IMR-90 (cell line): ENCODE measurements at regions not wholly inside any gene's neighbourhood (a gene's known extent, or its start where the extent isn't known, plus 50 kb on each side); places are given as distances from the start of the nearest gene placed in this dataset.

ENCODE experiments used
- ATAC-seq: fragments of 200-7000 bp; cut with Tn5 transposase; 2 replicates; pipeline ENCODE4 v1.9.1; 2020; ENCODE audit warnings: low read depth, mild to moderate bottlenecking, moderate library complexity
- BruUV-seq: library from RNA; stranded (reverse); fragments of 400-500 nt; replicated peaks from 2 replicates; lab custom pipeline; 2021; lab: Mats Ljungman, UMichigan
- CTCF ChIA-PET: fragments of 300-600 bp; formaldehyde crosslinking; extraction: SDS; loops from one replicate; lab custom pipeline; 2021; ENCODE audit warnings: antibody characterized with exemption; lab: Yijun Ruan, JAX
- POLR2A ChIA-PET: fragments of 300-600 bp; sonication (Branson Sonifier 250); formaldehyde crosslinking; loops from one replicate; lab custom pipeline; 2022; ENCODE audit warnings: antibody characterized with exemption; ENCODE audit not compliant: unreplicated experiment; lab: Charles Lee
- DNase-seq: peaks from one replicate; pipeline ENCODE4 v3.0.0; 2013
- H2AFZ ChIP-seq: replicated peaks from 2 replicates; pipeline ENCODE3; 2013; ENCODE audit warnings: low read length, mild to moderate bottlenecking; ENCODE audit not compliant: poor library complexity
- H2AK5ac ChIP-seq: 2 replicates; pipeline ENCODE4 v1.6.1; 2013; ENCODE audit warnings: low read depth, low read length, inconsistent platforms
- H2AK9ac ChIP-seq: replicated peaks from 2 replicates; pipeline ENCODE3; 2013; ENCODE audit warnings: mild to moderate bottlenecking, low read depth, low read length, moderate library complexity; ENCODE audit not compliant: poor library complexity
- H2BK120ac ChIP-seq: 2 replicates; pipeline ENCODE4 v1.6.1; 2013; ENCODE audit warnings: low read depth, low read length, inconsistent platforms
- H2BK15ac ChIP-seq: 3 replicates; pipeline ENCODE4 v1.6.1; 2013; ENCODE audit warnings: low read depth, low read length, inconsistent platforms
- H2BK20ac ChIP-seq: 2 replicates; pipeline ENCODE4 v1.6.1; 2013; ENCODE audit warnings: low read depth, mild to moderate bottlenecking, inconsistent platforms, low read length, moderate library complexity
- H2BK5ac ChIP-seq: 2 replicates; pipeline ENCODE4 v1.6.1; 2013; ENCODE audit warnings: mild to moderate bottlenecking, low read depth, low read length, inconsistent platforms; ENCODE audit not compliant: poor library complexity, severe bottlenecking
- H3K14ac ChIP-seq: replicated peaks from 2 replicates; pipeline ENCODE4 v1.6.1; 2013; ENCODE audit warnings: low read depth, low read length, inconsistent platforms
- H3K18ac ChIP-seq: 2 replicates; pipeline ENCODE4 v1.6.1; 2013; ENCODE audit warnings: low read depth, low read length, control low read depth
- H3K23ac ChIP-seq: 2 replicates; pipeline ENCODE4 v1.6.1; 2013; ENCODE audit warnings: low read depth, low read length, inconsistent platforms
- H3K27ac ChIP-seq: 2 replicates; pipeline ENCODE4 v1.5.1; 2013; ENCODE audit warnings: mild to moderate bottlenecking, control low read depth, low read length; ENCODE audit not compliant: insufficient read depth
- H3K27me3 ChIP-seq: 2 replicates; pipeline ENCODE4 v1.6.1; 2013; ENCODE audit warnings: low read length; ENCODE audit not compliant: control insufficient read depth, insufficient read depth
- H3K36me3 ChIP-seq: 2 replicates; pipeline ENCODE4 v1.6.1; 2013; ENCODE audit warnings: low read length, mixed read lengths; ENCODE audit not compliant: control insufficient read depth, insufficient read depth
- H3K4ac ChIP-seq: 2 replicates; pipeline ENCODE4 v1.6.1; 2013; ENCODE audit warnings: low read depth, low read length, inconsistent platforms
- H3K4me1 ChIP-seq: 2 replicates; pipeline ENCODE4 v1.6.1; 2013; ENCODE audit warnings: low read length, mixed read lengths; ENCODE audit not compliant: control insufficient read depth, insufficient read depth
- H3K4me2 ChIP-seq: 2 replicates; pipeline ENCODE4 v1.6.1; 2013; ENCODE audit warnings: low read depth, mild to moderate bottlenecking, control low read depth, low read length, moderate library complexity
- H3K4me3 ChIP-seq: 2 replicates; pipeline ENCODE4 v1.5.1; 2013; ENCODE audit warnings: low read depth, mild to moderate bottlenecking, control low read depth, low read length, moderate library complexity; ENCODE audit not compliant: insufficient read depth
- H3K56ac ChIP-seq: 2 replicates; pipeline ENCODE4 v1.6.1; 2013; ENCODE audit warnings: low read length, inconsistent platforms; ENCODE audit not compliant: insufficient read depth; ENCODE audit errors: extremely low read depth
- H3K79me1 ChIP-seq, 2 experiments: 2 replicates each; pipeline ENCODE4 v1.6.1; 2013; ENCODE audit warnings: low read length in 2 of 2, inconsistent platforms in 1 of 2, low read depth in 1 of 2
- H3K9ac ChIP-seq: 2 replicates; pipeline ENCODE4 v1.6.1; 2013; ENCODE audit warnings: low read depth, low read length, control low read depth
- H3K9me1 ChIP-seq: 2 replicates; pipeline ENCODE4 v1.6.1; 2013; ENCODE audit warnings: low read length, inconsistent platforms; ENCODE audit not compliant: insufficient read depth
- H3K9me3 ChIP-seq: 2 replicates; pipeline ENCODE4 v1.6.1; 2013; ENCODE audit warnings: low read length; ENCODE audit not compliant: control insufficient read depth, insufficient read depth
- H4K20me1 ChIP-seq: 2 replicates; pipeline ENCODE4 v1.6.1; 2013; ENCODE audit warnings: low read length, inconsistent platforms; ENCODE audit not compliant: insufficient read depth
- H4K5ac ChIP-seq: 2 replicates; pipeline ENCODE4 v1.6.1; 2013; ENCODE audit warnings: mild to moderate bottlenecking, low read depth, low read length, control low read depth
- H4K8ac ChIP-seq, 2 experiments: 2 replicates each; pipeline ENCODE4 v1.6.1; 2013; ENCODE audit warnings: low read depth in 2 of 2, low read length in 2 of 2, control low read depth in 1 of 2, inconsistent platforms in 1 of 2
- H4K91ac ChIP-seq: 2 replicates; pipeline ENCODE4 v1.6.1; 2013; ENCODE audit warnings: low read depth, low read length, inconsistent platforms; ENCODE audit not compliant: insufficient read depth
- BHLHE40 ChIP-seq: fragments of 150-350 bp; IDR thresholded peaks from 2 replicates; pipeline ENCODE4 v1.6.1; 2016; ENCODE audit warnings: mild to moderate bottlenecking, low read depth, low read length
- CEBPB ChIP-seq: IDR thresholded peaks from 2 replicates; pipeline ENCODE4 v1.6.1; 2012; ENCODE audit warnings: low read depth, low read length, improper control_type of control experiment
- CHD1 ChIP-seq: IDR thresholded peaks from 2 replicates; pipeline ENCODE4 v1.6.1; 2012; ENCODE audit warnings: low read depth, low read length, improper control_type of control experiment
- FOS ChIP-seq: fragments of 150-350 bp; IDR thresholded peaks from 2 replicates; pipeline ENCODE4 v1.6.1; 2016; ENCODE audit warnings: low read depth, low read length
- MAFK ChIP-seq: IDR thresholded peaks from 2 replicates; pipeline ENCODE4 v1.6.1; 2012; ENCODE audit warnings: low read depth, low read length, improper control_type of control experiment
- MAZ ChIP-seq: IDR thresholded peaks from 2 replicates; pipeline ENCODE4 v1.6.1; 2012; ENCODE audit warnings: low read depth, mild to moderate bottlenecking, low read length, improper control_type of control experiment, moderate library complexity, borderline replicate concordance
- MXI1 ChIP-seq: IDR thresholded peaks from 2 replicates; pipeline ENCODE4 v1.6.1; 2012; ENCODE audit warnings: low read depth, mild to moderate bottlenecking, low read length, moderate library complexity, borderline replicate concordance
- NFE2L2 ChIP-seq: fragments of 150-350 bp; IDR thresholded peaks from 2 replicates; pipeline ENCODE4 v1.6.1; 2016; ENCODE audit warnings: low read depth, mild to moderate bottlenecking, low read length
- POLR2A ChIP-seq: IDR thresholded peaks from 2 replicates; pipeline ENCODE4 v1.6.1; 2012; ENCODE audit warnings: mild to moderate bottlenecking, low read depth, low read length
- RAD21 ChIP-seq: IDR thresholded peaks from 2 replicates; pipeline ENCODE4 v1.6.1; 2012; ENCODE audit warnings: low read length, improper control_type of control experiment
- RCOR1 ChIP-seq: IDR thresholded peaks from 2 replicates; pipeline ENCODE4 v1.6.1; 2012; ENCODE audit warnings: mild to moderate bottlenecking, low read length, improper control_type of control experiment; ENCODE audit not compliant: insufficient replicate concordance
- RFX5 ChIP-seq: IDR thresholded peaks from 2 replicates; pipeline ENCODE4 v1.8.0; 2012; ENCODE audit warnings: low read depth, mild to moderate bottlenecking, low read length, moderate library complexity
- SMC3 ChIP-seq: fragments of 150-350 bp; IDR thresholded peaks from 2 replicates; pipeline ENCODE4 v1.6.1; 2016; ENCODE audit warnings: low read depth, mild to moderate bottlenecking, antibody characterized with exemption, low read length, moderate library complexity
- WGBS, 2 experiments: methylation state at CpG; one replicate each; pipeline versions ENCODE4 v1.1.5 to v1.1.7; 2013; ENCODE audit warnings: missing lambda C conversion rate in 2 of 2; ENCODE audit not compliant: insufficient read length in 1 of 2; ENCODE audit errors: extremely low coverage in 2 of 2; 5-methylcytosine and 5-hydroxymethylcytosine counted together
- dilution Hi-C: fragments of 300-500 bp; cut with HindIII; formaldehyde crosslinking; loops from one replicate; pipeline ENCODE4 v1.14.3; 2018; ENCODE audit warnings: low sequenced_read_pairs; ENCODE audit not compliant: unreplicated experiment
- in situ Hi-C: fragments of 300-500 bp; cut with MboI; formaldehyde crosslinking; loops from 3 replicates; pipeline ENCODE4 v1.14.3; 2019; ENCODE audit warnings: low sequenced_read_pairs, inconsistent platforms, mixed read lengths
- intact Hi-C: fragments of 100-400 bp; cut with micrococcal nuclease; formaldehyde crosslinking; loops from 2 replicates; pipeline ENCODE4 v1.10.0; 2022
- TF ChIP-seq, protein P1 (sequence below): fragments of 150-350 bp; IDR thresholded peaks from 2 replicates; pipeline ENCODE4 v1.6.1; 2016; ENCODE audit warnings: low read depth, mild to moderate bottlenecking, low read length, moderate library complexity, borderline replicate concordance
- TF ChIP-seq, protein P2 (sequence below): fragments of 150-350 bp; IDR thresholded peaks from 2 replicates; pipeline ENCODE4 v1.6.1; 2017; ENCODE audit warnings: mild to moderate bottlenecking, antibody characterized with exemption, low read length, low read depth
- TF ChIP-seq, protein P3 (sequence below): conservative IDR thresholded peaks from 2 replicates; pipeline ENCODE4 v1.5.1; 2012; ENCODE audit warnings: mild to moderate bottlenecking, low read depth, low read length, improper control_type of control experiment

DNA sequence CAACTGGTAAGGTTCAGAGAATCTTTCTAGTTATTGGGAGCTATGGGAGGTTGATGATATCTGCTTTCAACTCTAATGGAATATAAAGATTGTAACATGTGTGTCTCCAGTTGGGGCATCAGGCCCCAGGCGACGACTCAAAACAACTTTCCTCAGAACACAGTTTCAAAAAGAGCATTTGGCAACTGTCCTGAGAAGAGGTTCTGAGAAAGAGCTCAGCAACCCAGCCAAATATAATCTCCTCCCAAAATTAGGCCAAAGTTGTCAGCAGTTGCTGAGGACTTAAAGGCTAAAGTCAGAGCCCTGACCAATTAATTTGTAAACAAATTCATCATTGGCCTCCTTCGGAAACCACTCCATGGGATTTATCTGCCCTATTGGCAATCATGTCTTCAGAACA is 251.1 kb upstream of the NFE2L3 start:
- Histone ChIP-seq H3K27me3 (peaks cover 14% of the 10 kb centered on the region), H3K18ac (no peak overlapping the region), H3K4ac (no peak overlapping the region), H3K4me1 (no peaks in the 10 kb centered on the region), H2AK5ac (no peak overlapping the region), H4K20me1 (no peaks in the 10 kb centered on the region), H2BK5ac (no peak overlapping the region), H3K9me3 (no peaks in the 10 kb centered on the region), H3K9me1 (no peaks in the 10 kb centered on the region), H2AFZ (no peak overlapping the region), H2BK120ac (no peak overlapping the region), H3K23ac (no peak overlapping the region), H4K8ac (no peak overlapping the region), H2BK20ac (no peak overlapping the region), H3K56ac (no peak overlapping the region), H3K27ac (no peak overlapping the region), H2AK9ac (no peak overlapping the region), H2BK15ac (no peak overlapping the region), H3K9ac (no peak overlapping the region), H3K4me3 (no peak overlapping the region), H4K91ac (no peak overlapping the region), H4K5ac (no peak overlapping the region), H3K4me2 (no peak overlapping the region), H3K14ac (no peak overlapping the region), H3K36me3 (no peaks in the 10 kb centered on the region), H3K79me1 (no peaks in the 10 kb centered on the region)
- BruUV-seq, result no TSS peak
- ChIA-PET CTCF (no interaction called here), POLR2A (no interaction called here)
- TF ChIP-seq, protein P1, sequence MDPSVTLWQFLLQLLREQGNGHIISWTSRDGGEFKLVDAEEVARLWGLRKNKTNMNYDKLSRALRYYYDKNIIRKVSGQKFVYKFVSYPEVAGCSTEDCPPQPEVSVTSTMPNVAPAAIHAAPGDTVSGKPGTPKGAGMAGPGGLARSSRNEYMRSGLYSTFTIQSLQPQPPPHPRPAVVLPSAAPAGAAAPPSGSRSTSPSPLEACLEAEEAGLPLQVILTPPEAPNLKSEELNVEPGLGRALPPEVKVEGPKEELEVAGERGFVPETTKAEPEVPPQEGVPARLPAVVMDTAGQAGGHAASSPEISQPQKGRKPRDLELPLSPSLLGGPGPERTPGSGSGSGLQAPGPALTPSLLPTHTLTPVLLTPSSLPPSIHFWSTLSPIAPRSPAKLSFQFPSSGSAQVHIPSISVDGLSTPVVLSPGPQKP, result no peak
- no peak for TF ChIP-seq CEBPB
- TF ChIP-seq RCOR1, result no peak
- TF ChIP-seq SMC3, result no peak
- TF ChIP-seq MAFK, result no peak
- TF ChIP-seq POLR2A, result no peak
- no peak for TF ChIP-seq BHLHE40
- TF ChIP-seq, protein P2, sequence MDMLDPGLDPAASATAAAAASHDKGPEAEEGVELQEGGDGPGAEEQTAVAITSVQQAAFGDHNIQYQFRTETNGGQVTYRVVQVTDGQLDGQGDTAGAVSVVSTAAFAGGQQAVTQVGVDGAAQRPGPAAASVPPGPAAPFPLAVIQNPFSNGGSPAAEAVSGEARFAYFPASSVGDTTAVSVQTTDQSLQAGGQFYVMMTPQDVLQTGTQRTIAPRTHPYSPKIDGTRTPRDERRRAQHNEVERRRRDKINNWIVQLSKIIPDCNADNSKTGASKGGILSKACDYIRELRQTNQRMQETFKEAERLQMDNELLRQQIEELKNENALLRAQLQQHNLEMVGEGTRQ, result no peak
- TF ChIP-seq MAZ, result no peak
- TF ChIP-seq CHD1, result no peak
- no peak for TF ChIP-seq RAD21
- no peak for TF ChIP-seq NFE2L2
- TF ChIP-seq FOS, result no peak
- TF ChIP-seq, protein P3, sequence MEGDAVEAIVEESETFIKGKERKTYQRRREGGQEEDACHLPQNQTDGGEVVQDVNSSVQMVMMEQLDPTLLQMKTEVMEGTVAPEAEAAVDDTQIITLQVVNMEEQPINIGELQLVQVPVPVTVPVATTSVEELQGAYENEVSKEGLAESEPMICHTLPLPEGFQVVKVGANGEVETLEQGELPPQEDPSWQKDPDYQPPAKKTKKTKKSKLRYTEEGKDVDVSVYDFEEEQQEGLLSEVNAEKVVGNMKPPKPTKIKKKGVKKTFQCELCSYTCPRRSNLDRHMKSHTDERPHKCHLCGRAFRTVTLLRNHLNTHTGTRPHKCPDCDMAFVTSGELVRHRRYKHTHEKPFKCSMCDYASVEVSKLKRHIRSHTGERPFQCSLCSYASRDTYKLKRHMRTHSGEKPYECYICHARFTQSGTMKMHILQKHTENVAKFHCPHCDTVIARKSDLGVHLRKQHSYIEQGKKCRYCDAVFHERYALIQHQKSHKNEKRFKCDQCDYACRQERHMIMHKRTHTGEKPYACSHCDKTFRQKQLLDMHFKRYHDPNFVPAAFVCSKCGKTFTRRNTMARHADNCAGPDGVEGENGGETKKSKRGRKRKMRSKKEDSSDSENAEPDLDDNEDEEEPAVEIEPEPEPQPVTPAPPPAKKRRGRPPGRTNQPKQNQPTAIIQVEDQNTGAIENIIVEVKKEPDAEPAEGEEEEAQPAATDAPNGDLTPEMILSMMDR, result no peak
- TF ChIP-seq MXI1, result no peak
- no peak for TF ChIP-seq RFX5
- WGBS, 2 experiments, result no CpG with 5 or more reads among the region's 3 CpGs
- dilution Hi-C loops (no loop called here), intact Hi-C loops (no loop called here), in situ Hi-C loops (no loop called here)
- ATAC-seq (no peak), DNase-seq (no peak)
